H1 (cell line): ENCODE measurements at regions not wholly inside any gene's neighbourhood (a gene's known extent, or its start where the extent isn't known, plus 50 kb on each side); places are given as distances from the start of the nearest gene placed in this dataset.

ENCODE experiments used
- CTCF ChIA-PET: fragments of 300-600 bp; sonication (Branson Sonifier 250); formaldehyde crosslinking; loops from one replicate; lab custom pipeline; 2021; ENCODE audit not compliant: partially characterized antibody; lab: Charles Lee
- POLR2A ChIA-PET: fragments of 300-600 bp; sonication (Branson Sonifier 250); formaldehyde crosslinking; loops from one replicate; lab custom pipeline; 2021; ENCODE audit warnings: inconsistent platforms; ENCODE audit not compliant: partially characterized antibody; lab: Charles Lee
- DNase-seq, 2 experiments: peaks; one replicate each; pipeline versions ENCODE4 v3.0.0 to v3.0.0-alpha.2; 2010 to 2022; ENCODE audit warnings: low spot score in 2 of 2, low read depth in 1 of 2, mixed read lengths in 1 of 2
- FAIRE-seq: peaks from 2 replicates; lab custom pipeline; 2011; peaks lifted over from hg19 to GRCh38; lab: Jason Lieb, UNC
- H2AFZ ChIP-seq: 2 replicates; pipeline ENCODE4 v1.8.1; 2012; ENCODE audit warnings: low read length, inconsistent platforms
- H2AK5ac ChIP-seq: 2 replicates; pipeline ENCODE4 v1.6.1; 2013; ENCODE audit warnings: low read depth, low read length
- H2BK120ac ChIP-seq: replicated peaks from 2 replicates; pipeline ENCODE3; 2013; ENCODE audit warnings: low read depth, low read length, inconsistent platforms
- H2BK12ac ChIP-seq: 2 replicates; pipeline ENCODE4 v1.6.1; 2013; ENCODE audit warnings: low read depth, low read length
- H2BK15ac ChIP-seq: 2 replicates; pipeline ENCODE4 v1.6.1; 2013; ENCODE audit warnings: low read length
- H2BK20ac ChIP-seq: 2 replicates; pipeline ENCODE4 v1.6.1; 2013; ENCODE audit warnings: low read length
- H2BK5ac ChIP-seq: 2 replicates; pipeline ENCODE4 v1.6.1; 2013; ENCODE audit warnings: low read depth, low read length
- H3K14ac ChIP-seq: 2 replicates; pipeline ENCODE4 v1.6.1; 2013; ENCODE audit warnings: inconsistent platforms; ENCODE audit not compliant: insufficient read length
- H3K18ac ChIP-seq: 2 replicates; pipeline ENCODE4 v1.6.1; 2013; ENCODE audit warnings: low read length; ENCODE audit errors: extremely low read depth
- H3K23ac ChIP-seq: 2 replicates; pipeline ENCODE4 v1.6.1; 2013; ENCODE audit warnings: inconsistent platforms; ENCODE audit not compliant: insufficient read length
- H3K23me2 ChIP-seq: 2 replicates; pipeline ENCODE4 v1.6.1; 2013; ENCODE audit warnings: low read depth, low read length
- H3K27ac ChIP-seq: 2 replicates; pipeline ENCODE4 v1.6.1; 2011; ENCODE audit warnings: low read depth, low read length, inconsistent platforms
- H3K27me3 ChIP-seq, 4 experiments: replicated peaks in 1 of 4; 1 replicate in 1 of 4; 2 replicates in 3 of 4; pipeline versions ENCODE4 v1.6.1 to v1.8.1; 2011 to 2013; ENCODE audit warnings: low read length in 3 of 4, mild to moderate bottlenecking in 3 of 4, inconsistent platforms in 2 of 4, mixed read lengths in 2 of 4, moderate library complexity in 1 of 4; ENCODE audit not compliant: control insufficient read depth in 3 of 4, insufficient read depth in 3 of 4; ENCODE audit errors: extremely low read depth in 1 of 4
- H3K36me3 ChIP-seq, 4 experiments: 2 replicates each; pipeline versions ENCODE4 v1.6.1 to v1.8.1; 2011 to 2013; ENCODE audit warnings: mild to moderate bottlenecking in 4 of 4, low read length in 3 of 4, moderate library complexity in 2 of 4, control low read depth in 1 of 4, inconsistent platforms in 1 of 4; ENCODE audit not compliant: insufficient read depth in 4 of 4, control insufficient read depth in 2 of 4
- H3K4ac ChIP-seq: replicated peaks from 2 replicates; pipeline ENCODE3; 2013; ENCODE audit warnings: low read length, low read depth, mixed read lengths, inconsistent platforms; ENCODE audit not compliant: insufficient read length
- H3K4me1 ChIP-seq, 4 experiments: replicated peaks in 1 of 4; 1 replicate in 1 of 4; 2 replicates in 3 of 4; pipeline versions ENCODE4 v1.6.1 to v1.8.1; 2011 to 2013; ENCODE audit warnings: low read length in 3 of 4, inconsistent platforms in 2 of 4, mixed read lengths in 1 of 4; ENCODE audit not compliant: insufficient read depth in 4 of 4, control insufficient read depth in 3 of 4
- H3K4me2 ChIP-seq, 2 experiments: 2 replicates each; pipeline versions ENCODE4 v1.6.1 to v1.8.1; 2011 to 2013; ENCODE audit warnings: low read depth in 2 of 2, low read length in 2 of 2, control low read depth in 1 of 2, inconsistent platforms in 1 of 2, mild to moderate bottlenecking in 1 of 2; ENCODE audit not compliant: insufficient read depth in 1 of 2
- H3K4me3 ChIP-seq, 4 experiments: fragments of 200-600, 300-600 bp in 1 of 4; sonication (generic), shearing (Covaris generic), sonication (Bioruptor Twin) in 1 of 4; 2 replicates each; pipeline versions ENCODE4 v1.5.1 to v1.8.1; 2011 to 2016; ENCODE audit warnings: low read length in 4 of 4, low read depth in 3 of 4, control low read depth in 2 of 4, inconsistent platforms in 2 of 4, mild to moderate bottlenecking in 2 of 4, mixed read lengths in 1 of 4, moderate library complexity in 1 of 4; ENCODE audit not compliant: insufficient read depth in 2 of 4; ENCODE audit errors: extremely low read depth in 1 of 4
- H3K56ac ChIP-seq: replicated peaks from 2 replicates; pipeline ENCODE3; 2013; ENCODE audit warnings: low read depth, mild to moderate bottlenecking, mixed read lengths, low read length, inconsistent platforms; ENCODE audit not compliant: insufficient read length
- H3K79me1 ChIP-seq: 2 replicates; pipeline ENCODE4 v1.6.1; 2013; ENCODE audit warnings: low read depth, low read length, control low read depth
- H3K79me2 ChIP-seq, 2 experiments: 2 replicates each; pipeline versions ENCODE4 v1.6.1 to v1.8.1; 2012 to 2013; ENCODE audit warnings: low read length in 2 of 2, mild to moderate bottlenecking in 2 of 2, inconsistent platforms in 1 of 2; ENCODE audit not compliant: insufficient read depth in 2 of 2, control insufficient read depth in 1 of 2
- H3K9ac ChIP-seq, 4 experiments: replicated peaks in 1 of 4; 1 replicate in 1 of 4; 2 replicates in 3 of 4; pipeline versions ENCODE4 v1.6.1 to v1.8.1; 2011 to 2013; ENCODE audit warnings: low read depth in 3 of 4, low read length in 3 of 4, control low read depth in 2 of 4, mild to moderate bottlenecking in 2 of 4, moderate library complexity in 2 of 4, inconsistent platforms in 1 of 4; ENCODE audit errors: extremely low read depth in 1 of 4
- H3K9me3 ChIP-seq, 2 experiments: 2 replicates each; pipeline versions ENCODE4 v1.6.1 to v1.8.1; 2012 to 2013; ENCODE audit warnings: mild to moderate bottlenecking in 2 of 2, moderate library complexity in 2 of 2, control low read depth in 1 of 2, inconsistent platforms in 1 of 2, low read depth in 1 of 2, low read length in 1 of 2, mixed read lengths in 1 of 2; ENCODE audit not compliant: insufficient read depth in 2 of 2
- H4K20me1 ChIP-seq, 2 experiments: replicated peaks in 1 of 2; 2 replicates each; pipeline versions ENCODE3 to v1.8.1; 2011 to 2013; ENCODE audit warnings: inconsistent platforms in 2 of 2, low read length in 2 of 2, mild to moderate bottlenecking in 1 of 2; ENCODE audit not compliant: insufficient read depth in 2 of 2, control insufficient read depth in 1 of 2
- H4K5ac ChIP-seq: 2 replicates; pipeline ENCODE4 v1.6.1; 2013; ENCODE audit warnings: low read length, low read depth, mixed read lengths, inconsistent platforms; ENCODE audit not compliant: insufficient read length
- H4K8ac ChIP-seq: 2 replicates; pipeline ENCODE4 v1.8.0; 2013; ENCODE audit warnings: mild to moderate bottlenecking, moderate library complexity, low read length, inconsistent platforms; ENCODE audit not compliant: insufficient read depth; ENCODE audit errors: extremely low read depth
- H4K91ac ChIP-seq: replicated peaks from 2 replicates; pipeline ENCODE3; 2013; ENCODE audit warnings: low read length, mixed read lengths, inconsistent platforms; ENCODE audit not compliant: insufficient read length
- ASH2L ChIP-seq: fragments of 200-600, 300-600 bp; sonication (generic); IDR thresholded peaks from one replicate; pipeline ENCODE4 v1.7.1; 2017; ENCODE audit warnings: low read length
- ATF2 ChIP-seq: IDR thresholded peaks from 2 replicates; pipeline ENCODE4 v1.6.1; 2012; ENCODE audit warnings: low read length, inconsistent platforms
- EZH2 ChIP-seq: fragments of 200-600 bp; sonication (generic); IDR thresholded peaks from 2 replicates; pipeline ENCODE4 v1.7.1; 2012; ENCODE audit warnings: low read depth, mild to moderate bottlenecking, moderate library complexity, low read length, inconsistent platforms; ENCODE audit not compliant: severe bottlenecking
- GABPA ChIP-seq: IDR thresholded peaks from 2 replicates; pipeline ENCODE4 v1.6.1; 2011; ENCODE audit warnings: mild to moderate bottlenecking, low read length, moderate library complexity, borderline replicate concordance; ENCODE audit not compliant: insufficient read depth
- GTF2F1 ChIP-seq: IDR thresholded peaks from 2 replicates; pipeline ENCODE4 v1.6.1; 2012; ENCODE audit warnings: low read depth, low read length, improper control_type of control experiment, borderline replicate concordance
- JUN ChIP-seq: IDR thresholded peaks from 2 replicates; pipeline ENCODE4 v1.6.1; 2011; ENCODE audit warnings: low read depth, mild to moderate bottlenecking, improper control_type of control experiment, low read length
- JUND ChIP-seq: IDR thresholded peaks from 2 replicates; pipeline ENCODE4 v1.6.1; 2011; ENCODE audit warnings: mild to moderate bottlenecking, improper control_type of control experiment, low read length
- NANOG ChIP-seq: IDR thresholded peaks from 2 replicates; pipeline ENCODE4 v1.6.1; 2011; ENCODE audit warnings: low read length, low read depth, mild to moderate bottlenecking, inconsistent platforms; ENCODE audit not compliant: insufficient read depth, poor library complexity, severe bottlenecking
- NRF1 ChIP-seq: IDR thresholded peaks from 2 replicates; pipeline ENCODE4 v1.6.1; 2011; ENCODE audit warnings: mild to moderate bottlenecking, low read depth, low read length, improper control_type of control experiment
- SIX5 ChIP-seq: IDR thresholded peaks from 2 replicates; pipeline ENCODE4 v1.6.1; 2011; ENCODE audit warnings: mild to moderate bottlenecking, low read depth, low read length
- SP1 ChIP-seq: IDR thresholded peaks from 2 replicates; pipeline ENCODE4 v1.6.1; 2011; ENCODE audit warnings: low read depth, low read length
- TEAD4 ChIP-seq: IDR thresholded peaks from 2 replicates; pipeline ENCODE4 v1.6.1; 2012; ENCODE audit warnings: low read depth, low read length, inconsistent platforms, mixed read lengths
- YY1 ChIP-seq: IDR thresholded peaks from 2 replicates; pipeline ENCODE4 v1.6.1; 2011; ENCODE audit warnings: low read depth, mild to moderate bottlenecking, low read length
- WGBS, 2 experiments: shearing (Covaris generic) in 1 of 2; methylation state at CpG; one replicate each; pipeline versions ENCODE4 v1.1.6 to v1.1.7; 2013 to 2015; ENCODE audit warnings: low lambda C conversion rate in 2 of 2, mixed read lengths in 2 of 2, inconsistent platforms in 1 of 2, low coverage in 1 of 2, missing lambda C conversion rate in 1 of 2; ENCODE audit not compliant: insufficient replicate concordance in 2 of 2, insufficient coverage in 1 of 2, insufficient read length in 1 of 2; ENCODE audit errors: extremely low coverage in 1 of 2, missing lambda C conversion rate in 1 of 2; 5-methylcytosine and 5-hydroxymethylcytosine counted together

- CTCF ChIA-PET: no interaction called here
- Histone ChIP-seq H2BK15ac (no peak overlapping the region), H2AK5ac (no peak overlapping the region), H2AFZ (no peak overlapping the region), H3K79me2 (no peaks in the 10 kb centered on the region), H3K56ac (no peak overlapping the region), H4K5ac (no peak overlapping the region), H3K4ac (no peak overlapping the region), H2BK20ac (no peak overlapping the region), H4K20me1 (no peaks in the 10 kb centered on the region), H3K79me1 (no peaks in the 10 kb centered on the region), H2BK120ac (no peak overlapping the region), H3K9ac (no peak overlapping the region), H3K36me3 (no peaks in the 10 kb centered on the region), H3K14ac (no peak overlapping the region), H2BK12ac (no peak overlapping the region), H3K18ac (no peak overlapping the region), H3K27me3 (no peaks in the 10 kb centered on the region), H3K27ac (no peak overlapping the region), H3K9me3 (no peaks in the 10 kb centered on the region; a peak in 2 of 4 replicates), H3K4me1 (no peaks in the 10 kb centered on the region), H3K23ac (no peak overlapping the region), H2BK5ac (no peak overlapping the region), H3K4me2 (no peak overlapping the region), H3K23me2 (no peaks in the 10 kb centered on the region; the same call in 1 of the 2 replicates), H4K91ac (no peak overlapping the region), H4K8ac (no peak overlapping the region), H3K4me3 (no peak overlapping the region)
- DNase-seq (no peak), FAIRE-seq (no peak)
- POLR2A ChIA-PET: no interaction called here
- 94% methylated on average over 3 of the region's 3 CpGs; no CpG with 5 or more reads in 1 of the 2 experiments for WGBS, 2 experiments
- TF ChIP-seq NANOG (no peak), EZH2 (no peak), GTF2F1 (no peak), JUN (no peak), TEAD4 (no peak), GABPA (no peak), JUND (no peak), ASH2L (no peak), SP1 (no peak), SIX5 (no peak), ATF2 (no peak), NRF1 (no peak), YY1 (no peak)
Measured at GRCh38 chr14:84108746-84109457, 1421.0 kb upstream of the FLRT2 start.
